ENCODE measurements at regions not wholly inside any gene's neighbourhood (a gene's known extent, or its start where the extent isn't known, plus 50 kb on each side); places are given as distances from the start of the nearest gene placed in this dataset.

GRCh38 chrX:43479850-43480249, 176.2 kb upstream of the MAOA start:
- intact Hi-C loops (cut with micrococcal nuclease; ENCODE audit: unreplicated experiment), result no loop called here
- CTCF ChIA-PET (ENCODE audit: unreplicated experiment), result no interaction called here
- no peaks in the 10 kb centered on the region for H3K36me3 ChIP-seq (ENCODE audit: insufficient read depth, low read length)
- BruUV-seq (replicated peaks), result no TSS peak
- H2AFZ ChIP-seq (ENCODE audit: low read length), result no peak overlapping the region
- H3K4me1 ChIP-seq (ENCODE audit: insufficient read depth, low read length, poor library complexity, severe bottlenecking), result no peaks in the 10 kb centered on the region
- no peak for TF ChIP-seq CTCF (conservative IDR thresholded peaks at IDR 0.05; ENCODE audit: low read length)
- no peaks in the 10 kb centered on the region for H4K20me1 ChIP-seq (ENCODE audit: insufficient read depth, low read length)
- no peaks in the 10 kb centered on the region for H3K79me2 ChIP-seq (ENCODE audit: insufficient read depth, low read depth, low read length)
- no peak overlapping the region for H3K4me3 ChIP-seq (ENCODE audit: low read depth, low read length, poor library complexity, severe bottlenecking)
- POLR2A ChIA-PET, result no interaction called here
- H3K27ac ChIP-seq (ENCODE audit: low read depth, low read length, poor library complexity, severe bottlenecking), result no peak overlapping the region
- H3K9me3 ChIP-seq (ENCODE audit: low read length), result no peaks in the 10 kb centered on the region
- no peak for DNase-seq (ENCODE audit: low spot score)
- H3K4me2 ChIP-seq (ENCODE audit: low read length), result no peak overlapping the region
- no peaks in the 10 kb centered on the region for H3K9me2 ChIP-seq (ENCODE audit: insufficient read depth, low read length)

- intact Hi-C loops (cut with micrococcal nuclease; ENCODE audit: unreplicated experiment), result no loop called here
- no peak for TF ChIP-seq CTCF (conservative IDR thresholded peaks at IDR 0.05; ENCODE audit: low read length)
- no peak for TF ChIP-seq EZH2phosphoT487 (IDR thresholded peaks at IDR 0.05; ENCODE audit: borderline replicate concordance, low read depth, low read length)
- POLR2A ChIA-PET, result interaction anchor here (0.5 to 0.6 kb wide), 2 partner anchors 37 to 89 kb away, joined by 3 read pairs; no protein-coding TSS in a partner anchor
- no peak for DNase-seq (ENCODE audit: low spot score)
- H3K4me2 ChIP-seq (ENCODE audit: low read length), result no peak overlapping the region
- no peaks in the 10 kb centered on the region for H3K4me1 ChIP-seq (ENCODE audit: insufficient read depth, low read length, poor library complexity, severe bottlenecking)
- no peak overlapping the region for H3K4me3 ChIP-seq (ENCODE audit: low read depth, low read length, poor library complexity, severe bottlenecking)
- no peaks in the 10 kb centered on the region for H3K79me2 ChIP-seq (ENCODE audit: insufficient read depth, low read depth, low read length)
- CTCF ChIA-PET (ENCODE audit: unreplicated experiment), result no interaction called here
- no TSS peak for BruUV-seq (replicated peaks)
- H3K27ac ChIP-seq (ENCODE audit: low read depth, low read length, poor library complexity, severe bottlenecking), result no peak overlapping the region
- H3K9me3 ChIP-seq (ENCODE audit: low read length), result no peaks in the 10 kb centered on the region
- no peaks in the 10 kb centered on the region for H4K20me1 ChIP-seq (ENCODE audit: insufficient read depth, low read length)
- no peak overlapping the region for H2AFZ ChIP-seq (ENCODE audit: low read length)
- H3K36me3 ChIP-seq (ENCODE audit: insufficient read depth, low read length), result no peaks in the 10 kb centered on the region
- no peaks in the 10 kb centered on the region for H3K9me2 ChIP-seq (ENCODE audit: insufficient read depth, low read length)
Observed at GRCh38 chrX:43481576-43481975, 174.5 kb upstream of the MAOA start.

- no peaks in the 10 kb centered on the region for H3K9me3 ChIP-seq (ENCODE audit: low read length)
- BruUV-seq (replicated peaks), result no TSS peak
- no peak overlapping the region for H3K4me3 ChIP-seq (ENCODE audit: low read depth, low read length, poor library complexity, severe bottlenecking)
- TF ChIP-seq CTCF (conservative IDR thresholded peaks at IDR 0.05; ENCODE audit: low read length) (no peak), EZH2phosphoT487 (IDR thresholded peaks at IDR 0.05; ENCODE audit: borderline replicate concordance, low read depth, low read length) (no peak)
- no peak overlapping the region for H2AFZ ChIP-seq (ENCODE audit: low read length)
- no peaks in the 10 kb centered on the region for H3K36me3 ChIP-seq (ENCODE audit: insufficient read depth, low read length)
- CTCF ChIA-PET (ENCODE audit: unreplicated experiment), result no interaction called here
- H3K9me2 ChIP-seq (ENCODE audit: insufficient read depth, low read length), result no peaks in the 10 kb centered on the region
- intact Hi-C loops (cut with micrococcal nuclease; ENCODE audit: unreplicated experiment), result no loop called here
- H3K4me2 ChIP-seq (ENCODE audit: low read length), result no peak overlapping the region
- POLR2A ChIA-PET, result no interaction called here
- DNase-seq (ENCODE audit: low spot score), result no peak
- no peak overlapping the region for H3K27ac ChIP-seq (ENCODE audit: low read depth, low read length, poor library complexity, severe bottlenecking)
- no peaks in the 10 kb centered on the region for H4K20me1 ChIP-seq (ENCODE audit: insufficient read depth, low read length)
- H3K79me2 ChIP-seq (ENCODE audit: insufficient read depth, low read depth, low read length), result no peaks in the 10 kb centered on the region
- no peaks in the 10 kb centered on the region for H3K4me1 ChIP-seq (ENCODE audit: insufficient read depth, low read length, poor library complexity, severe bottlenecking)
Observed at GRCh38 chrX:43493756-43494155, 162.3 kb upstream of the MAOA start.
